ENCODE measurements at regions not wholly inside any gene's neighbourhood (a gene's known extent, or its start where the extent isn't known, plus 50 kb on each side); places are given as distances from the start of the nearest gene placed in this dataset.

GRCh38 chr12:102305486-102305885, 107.9 kb upstream of the PMCH start:
- no peak for TF ChIP-seq SOX6 (IDR thresholded peaks at IDR 0.05)
- no peak for TF ChIP-seq ZFP36 (IDR thresholded peaks at IDR 0.05; ENCODE audit: low read depth, low read length, partially characterized antibody)
- no peak for TF ChIP-seq SRSF7 (optimal IDR thresholded peaks at IDR 0.05; ENCODE audit: low read depth, low read length)
- TF ChIP-seq CTCF (IDR thresholded peaks at IDR 0.05 in 2 of 3, conservative IDR thresholded peaks at IDR 0.05 in 1 of 3; ENCODE audit: insufficient read depth in 2 of 3, low read depth in 1 of 3, low read length in 3 of 3): no peak
- TF ChIP-seq HDAC2 (IDR thresholded peaks at IDR 0.05): no peak
- TF ChIP-seq ATF7 (IDR thresholded peaks at IDR 0.05): no peak
- no peak for TF ChIP-seq PHB2 (IDR thresholded peaks at IDR 0.05; ENCODE audit: low read depth)
- TF ChIP-seq POLR2A (conservative IDR thresholded peaks at IDR 0.05): no peak
- TF ChIP-seq MXI1 (IDR thresholded peaks at IDR 0.05; ENCODE audit: low read depth, low read length): no peak
- no peak for TF ChIP-seq MTA3 (IDR thresholded peaks at IDR 0.05; ENCODE audit: borderline replicate concordance)
